ENCODE measurements at regions not wholly inside any gene's neighbourhood (a gene's known extent, or its start where the extent isn't known, plus 50 kb on each side); places are given as distances from the start of the nearest gene placed in this dataset.

GRCh38 chr15:54722342-54722986 lies 474.3 kb downstream of the RSL24D1 start:
- Histone ChIP-seq H3K4me2 (no peak overlapping the region), H3K36me3 (replicated peaks in 1 of 2; ENCODE audit: control insufficient read depth in 1 of 2, insufficient read depth in 2 of 2, low read length in 1 of 2) (no peaks in the 10 kb centered on the region), H3K27me3 (ENCODE audit: insufficient read depth) (no peaks in the 10 kb centered on the region), H3K4me3 (ENCODE audit: low read depth in 2 of 2, low read length in 1 of 2) (no peak overlapping the region), H3F3A (replicated peaks; ENCODE audit: insufficient read depth) (no peaks in the 10 kb centered on the region), H3K9me2 (no peaks in the 10 kb centered on the region), H3K79me2 (ENCODE audit: insufficient read depth) (no peaks in the 10 kb centered on the region), H3K27ac (ENCODE audit: low read depth in 2 of 2, low read length in 1 of 2) (no peak overlapping the region), H2AFZ (ENCODE audit: low read depth) (no peak overlapping the region), H4K20me1 (ENCODE audit: insufficient read depth) (no peaks in the 10 kb centered on the region), H3K9me3 (no peaks in the 10 kb centered on the region), H3K9ac (no peak overlapping the region), H3K4me1 (ENCODE audit: control insufficient read depth in 1 of 2, insufficient read depth in 2 of 2, low read depth in 1 of 2, low read length in 1 of 2) (no peaks in the 10 kb centered on the region)
- no peak for TF ChIP-seq RAD21 (IDR thresholded peaks at IDR 0.05; ENCODE audit: low read length)
- TF ChIP-seq, protein P1, sequence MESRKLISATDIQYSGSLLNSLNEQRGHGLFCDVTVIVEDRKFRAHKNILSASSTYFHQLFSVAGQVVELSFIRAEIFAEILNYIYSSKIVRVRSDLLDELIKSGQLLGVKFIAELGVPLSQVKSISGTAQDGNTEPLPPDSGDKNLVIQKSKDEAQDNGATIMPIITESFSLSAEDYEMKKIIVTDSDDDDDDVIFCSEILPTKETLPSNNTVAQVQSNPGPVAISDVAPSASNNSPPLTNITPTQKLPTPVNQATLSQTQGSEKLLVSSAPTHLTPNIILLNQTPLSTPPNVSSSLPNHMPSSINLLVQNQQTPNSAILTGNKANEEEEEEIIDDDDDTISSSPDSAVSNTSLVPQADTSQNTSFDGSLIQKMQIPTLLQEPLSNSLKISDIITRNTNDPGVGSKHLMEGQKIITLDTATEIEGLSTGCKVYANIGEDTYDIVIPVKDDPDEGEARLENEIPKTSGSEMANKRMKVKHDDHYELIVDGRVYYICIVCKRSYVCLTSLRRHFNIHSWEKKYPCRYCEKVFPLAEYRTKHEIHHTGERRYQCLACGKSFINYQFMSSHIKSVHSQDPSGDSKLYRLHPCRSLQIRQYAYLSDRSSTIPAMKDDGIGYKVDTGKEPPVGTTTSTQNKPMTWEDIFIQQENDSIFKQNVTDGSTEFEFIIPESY (IDR thresholded peaks at IDR 0.05; ENCODE audit: borderline replicate concordance, low read depth): no peak
- WGBS (ENCODE audit: low lambda C conversion rate): 2% methylated on average over 9 of the region's 9 CpGs
- POLR2A ChIA-PET: no interaction called here
- no peak for DNase-seq
- CTCF ChIA-PET: no interaction called here

DNA sequence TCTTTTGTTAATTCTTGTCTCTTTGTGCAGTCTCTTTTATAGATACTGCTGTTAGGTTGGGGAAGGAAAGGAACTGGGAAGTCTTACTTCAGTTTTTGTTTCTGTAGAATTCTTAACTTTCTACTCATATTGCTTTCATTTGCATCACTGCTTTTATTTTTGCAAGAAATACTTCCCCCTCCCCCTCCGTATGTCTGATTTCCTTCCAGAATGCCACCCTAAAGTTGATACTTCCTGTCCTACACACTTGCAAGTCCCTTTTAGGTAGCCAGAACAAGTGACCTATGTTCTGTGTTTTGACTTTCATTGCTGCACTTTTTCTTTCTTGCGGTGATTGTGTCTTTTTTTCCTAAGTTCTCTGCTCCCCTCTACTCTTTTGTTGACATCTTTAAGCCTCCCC lies 477.4 kb downstream of the RSL24D1 start:
- no peak for DNase-seq
- Histone ChIP-seq H3K4me3 (ENCODE audit: low read depth in 2 of 2, low read length in 1 of 2) (no peak overlapping the region), H3K9me3 (no peaks in the 10 kb centered on the region), H3K4me2 (no peak overlapping the region), H3K27ac (ENCODE audit: low read depth in 2 of 2, low read length in 1 of 2) (no peak overlapping the region), H3F3A (replicated peaks; ENCODE audit: insufficient read depth) (no peaks in the 10 kb centered on the region), H2AFZ (ENCODE audit: low read depth) (no peak overlapping the region), H3K27me3 (ENCODE audit: insufficient read depth) (no peaks in the 10 kb centered on the region), H3K9ac (no peak overlapping the region), H3K4me1 (ENCODE audit: control insufficient read depth in 1 of 2, insufficient read depth in 2 of 2, low read depth in 1 of 2, low read length in 1 of 2) (no peaks in the 10 kb centered on the region), H3K9me2 (no peaks in the 10 kb centered on the region), H3K79me2 (ENCODE audit: insufficient read depth) (no peaks in the 10 kb centered on the region), H3K36me3 (replicated peaks in 1 of 2; ENCODE audit: control insufficient read depth in 1 of 2, insufficient read depth in 2 of 2, low read length in 1 of 2) (no peaks in the 10 kb centered on the region), H4K20me1 (ENCODE audit: insufficient read depth) (no peaks in the 10 kb centered on the region)
- ChIA-PET CTCF (no interaction called here), POLR2A (no interaction called here)
- 16% methylated on average over 2 of the region's 2 CpGs for WGBS (ENCODE audit: low lambda C conversion rate)
- TF ChIP-seq MXI1 (IDR thresholded peaks at IDR 0.05; ENCODE audit: low read depth, low read length): no peak
- no peak for TF ChIP-seq POLR2AphosphoS5 (IDR thresholded peaks at IDR 0.05; ENCODE audit: low read depth, low read length)
- TF ChIP-seq RFX5 (IDR thresholded peaks at IDR 0.05; ENCODE audit: low read length): no peak
- no peak for TF ChIP-seq TCF12 (IDR thresholded peaks at IDR 0.05)
- TF ChIP-seq, protein P2, sequence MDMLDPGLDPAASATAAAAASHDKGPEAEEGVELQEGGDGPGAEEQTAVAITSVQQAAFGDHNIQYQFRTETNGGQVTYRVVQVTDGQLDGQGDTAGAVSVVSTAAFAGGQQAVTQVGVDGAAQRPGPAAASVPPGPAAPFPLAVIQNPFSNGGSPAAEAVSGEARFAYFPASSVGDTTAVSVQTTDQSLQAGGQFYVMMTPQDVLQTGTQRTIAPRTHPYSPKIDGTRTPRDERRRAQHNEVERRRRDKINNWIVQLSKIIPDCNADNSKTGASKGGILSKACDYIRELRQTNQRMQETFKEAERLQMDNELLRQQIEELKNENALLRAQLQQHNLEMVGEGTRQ (IDR thresholded peaks at IDR 0.05; ENCODE audit: borderline replicate concordance, low read depth, low read length): no peak
- no peak for TF ChIP-seq TEAD4 (IDR thresholded peaks at IDR 0.05; ENCODE audit: borderline replicate concordance, insufficient read depth)
- TF ChIP-seq FOXJ3 (CRISPR knock-in tag; IDR thresholded peaks at IDR 0.05): no peak
- no peak for TF ChIP-seq CTCF (IDR thresholded peaks at IDR 0.05)
